AG09309 (cell line): ENCODE measurements at regions not wholly inside any gene's neighbourhood (a gene's known extent, or its start where the extent isn't known, plus 50 kb on each side); places are given as distances from the start of the nearest gene placed in this dataset.
A peak's percentile ranks its signal among the peaks of the same experiment; 100 is the strongest.
"Not testable (repeated sequence)": the region's sequence is repeated elsewhere in the genome, so short reads cannot be mapped to it uniquely, and the experiment has no call there.

Experiments used
- DNase-seq: peaks from one replicate; pipeline ENCODE4 v3.0.0-alpha.2; 2010; ENCODE audit warnings: low read depth
- H3K4me3 ChIP-seq: 2 replicates; pipeline ENCODE4 v1.5.1; 2011; ENCODE audit warnings: mild to moderate bottlenecking, low read depth, low read length, moderate library complexity; ENCODE audit not compliant: control insufficient read depth
- CTCF ChIP-seq: IDR thresholded peaks from 2 replicates; pipeline ENCODE4 v1.5.1; 2011; ENCODE audit warnings: mild to moderate bottlenecking, low read depth, low read length, inconsistent platforms; ENCODE audit not compliant: insufficient read depth, control insufficient read depth; ENCODE audit errors: missing control alignments

GRCh38 chr1:178599745-178600144, 86.8 kb downstream of the TEX35 start:
- H3K4me3 ChIP-seq, result no peak overlapping the region
- TF ChIP-seq CTCF, result no peak
- no peak for DNase-seq

- H3K4me3 ChIP-seq, result no peak overlapping the region
- DNase-seq, result no peak
- TF ChIP-seq CTCF, result no peak
Observed at GRCh38 chr1:178603926-178604325, 91.0 kb downstream of the TEX35 start.

GRCh38 chr1:178606839-178607238, 93.9 kb downstream of the TEX35 start:
- TF ChIP-seq CTCF, result no peak

GRCh38 chr1:178607718-178608408, 95.0 kb downstream of the TEX35 start:
- H3K4me3 ChIP-seq, result no peak overlapping the region
- no peak for DNase-seq

More at GRCh38 chr1:178606839-178607238, 93.9 kb downstream of the TEX35 start:
- H3K4me3 ChIP-seq, result no peak overlapping the region
- no peak for DNase-seq

GRCh38 chr1:178609015-178609414, 96.1 kb downstream of the TEX35 start:
- peak; percentile 73 for DNase-seq
- no peak for TF ChIP-seq CTCF
- no peak overlapping the region for H3K4me3 ChIP-seq

More at GRCh38 chr1:178607718-178608408, 95.0 kb downstream of the TEX35 start:
- TF ChIP-seq CTCF, result no peak

GRCh38 chr1:178610690-178611410, 97.9 kb downstream of the TEX35 start:
- H3K4me3 ChIP-seq, result not testable (repeated sequence)
- peak; percentile 94 for DNase-seq

GRCh38 chr1:178612261-178612660, 99.4 kb downstream of the TEX35 start:
- no peak for DNase-seq
- no peak for TF ChIP-seq CTCF
- H3K4me3 ChIP-seq, result no peak overlapping the region
